Smooth muscle cell (in vitro differentiated cells): ENCODE measurements at regions not wholly inside any gene's neighbourhood (a gene's known extent, or its start where the extent isn't known, plus 50 kb on each side); places are given as distances from the start of the nearest gene placed in this dataset.
"Not testable (repeated sequence)": the region's sequence is repeated elsewhere in the genome, so short reads cannot be mapped to it uniquely, and the experiment has no call there.

Experiments used
- DNase-seq: peaks from one replicate; lab custom pipeline; 2025; ENCODE audit not compliant: unreplicated experiment; lab: John Stamatoyannopoulos, UW
- H2AFZ ChIP-seq: fragments of 200-600 bp; sonication (generic); 2 replicates; pipeline ENCODE4 v1.6.0; 2016; ENCODE audit warnings: antibody characterized with exemption, low read depth, mild to moderate bottlenecking
- H3F3A ChIP-seq: fragments of 200-600 bp; sonication (generic); 2 replicates; pipeline ENCODE4 v1.6.0; 2017; ENCODE audit warnings: antibody characterized with exemption, low read depth
- H3K27ac ChIP-seq: fragments of 200-600 bp; sonication (generic); 2 replicates; pipeline ENCODE4 v1.5.1; 2016; ENCODE audit warnings: low read depth, mild to moderate bottlenecking
- H3K27me3 ChIP-seq: fragments of 200-600 bp; sonication (generic); 2 replicates; pipeline ENCODE4 v1.6.1; 2016; ENCODE audit warnings: low read depth, mild to moderate bottlenecking
- H3K36me3 ChIP-seq: fragments of 200-600 bp; sonication (generic); 2 replicates; pipeline ENCODE4 v1.5.1; 2016; ENCODE audit warnings: low read depth
- H3K4me1 ChIP-seq: fragments of 200-600 bp; sonication (generic); 2 replicates; pipeline ENCODE4 v1.5.1; 2016; ENCODE audit warnings: low read depth
- H3K4me2 ChIP-seq: fragments of 200-600 bp; sonication (generic); 2 replicates; pipeline ENCODE4 v1.6.0; 2016; ENCODE audit warnings: mild to moderate bottlenecking
- H3K4me3 ChIP-seq: fragments of 200-600 bp; sonication (generic); 2 replicates; pipeline ENCODE4 v1.5.1; 2016; ENCODE audit warnings: mild to moderate bottlenecking
- H3K79me2 ChIP-seq: fragments of 200-600 bp; sonication (generic); 2 replicates; pipeline ENCODE4 v1.6.0; 2016; ENCODE audit warnings: low read depth, mild to moderate bottlenecking
- H3K9ac ChIP-seq: fragments of 200-600 bp; sonication (generic); 2 replicates; pipeline ENCODE4 v1.6.0; 2016; ENCODE audit warnings: low read depth
- H3K9me3 ChIP-seq: fragments of 200-600 bp; sonication (generic); replicated peaks from 2 replicates; pipeline ENCODE4 v1.5.1; 2016; ENCODE audit warnings: low read depth
- H4K20me1 ChIP-seq: fragments of 200-600 bp; sonication (generic); 2 replicates; pipeline ENCODE4 v1.6.0; 2016; ENCODE audit warnings: low read depth
- CTCF ChIP-seq: fragments of 200-600 bp; sonication (generic); IDR thresholded peaks from 2 replicates; pipeline ENCODE4 v1.5.1; 2017; ENCODE audit warnings: borderline replicate concordance, mild to moderate bottlenecking, antibody characterized with exemption; ENCODE audit not compliant: insufficient read depth, poor library complexity, severe bottlenecking
- WGBS: methylation state at CpG from one replicate; pipeline ENCODE4 v1.1.7; 2016; ENCODE audit warnings: low lambda C conversion rate; 5-methylcytosine and 5-hydroxymethylcytosine counted together

DNA sequence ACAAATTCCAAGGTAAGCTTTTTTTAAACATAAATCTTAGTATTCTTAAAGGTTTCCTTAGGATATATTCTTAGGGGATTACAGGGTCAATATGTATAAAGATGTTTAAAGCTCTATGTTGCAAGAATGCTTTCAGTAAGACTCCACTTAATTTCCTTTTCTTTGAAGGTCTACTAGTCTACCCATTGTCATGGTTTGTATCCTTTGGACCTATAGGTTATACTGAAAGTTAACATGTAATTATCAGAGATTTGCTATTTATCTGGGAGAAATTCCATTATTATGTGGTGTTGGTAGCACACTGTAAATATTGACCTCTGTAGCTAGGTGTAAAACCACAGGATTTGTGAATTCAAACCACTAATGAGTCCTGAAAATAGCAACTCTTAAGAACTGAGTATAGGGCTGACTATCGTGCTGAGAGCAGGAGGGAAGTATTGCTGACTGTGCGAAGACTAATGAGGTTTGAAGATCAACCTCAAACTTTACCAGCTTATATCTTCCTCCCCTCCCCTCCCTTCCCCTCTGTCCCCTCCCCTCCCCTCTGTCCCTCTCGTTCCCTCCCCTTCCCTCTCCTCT, 85.6 kb downstream of the GADD45G start:
- 43% methylated on average over 2 of the region's 3 CpGs for WGBS
- no peaks in the 10 kb centered on the region for H3K36me3 ChIP-seq
- H4K20me1 ChIP-seq: no peaks in the 10 kb centered on the region

GRCh38 chr9:89695441-89695891, 90.7 kb downstream of the GADD45G start:
- no peak for TF ChIP-seq CTCF
- Histone ChIP-seq H3K27ac (no peak overlapping the region), H3K4me1 (no peaks in the 10 kb centered on the region), H3K9me3 (no peaks in the 10 kb centered on the region), H4K20me1 (no peaks in the 10 kb centered on the region), H3F3A (no peaks in the 10 kb centered on the region), H3K9ac (no peak overlapping the region), H3K4me2 (no peak overlapping the region), H3K36me3 (no peaks in the 10 kb centered on the region), H3K4me3 (no peak overlapping the region), H3K79me2 (no peaks in the 10 kb centered on the region), H3K27me3 (no peaks in the 10 kb centered on the region), H2AFZ (no peak overlapping the region)
- DNase-seq: no peak
- 44% methylated on average over 5 of the region's 5 CpGs for WGBS

More for the DNA sequence above, 85.6 kb downstream of the GADD45G start:
- Histone ChIP-seq H2AFZ (no peak overlapping the region), H3K4me2 (no peak overlapping the region), H3K9me3 (no peaks in the 10 kb centered on the region), H3K27me3 (no peaks in the 10 kb centered on the region), H3K79me2 (no peaks in the 10 kb centered on the region), H3F3A (no peaks in the 10 kb centered on the region), H3K4me1 (no peaks in the 10 kb centered on the region), H3K9ac (no peak overlapping the region), H3K27ac (no peak overlapping the region), H3K4me3 (no peak overlapping the region)
- TF ChIP-seq CTCF: no peak
- DNase-seq: no peak

DNA sequence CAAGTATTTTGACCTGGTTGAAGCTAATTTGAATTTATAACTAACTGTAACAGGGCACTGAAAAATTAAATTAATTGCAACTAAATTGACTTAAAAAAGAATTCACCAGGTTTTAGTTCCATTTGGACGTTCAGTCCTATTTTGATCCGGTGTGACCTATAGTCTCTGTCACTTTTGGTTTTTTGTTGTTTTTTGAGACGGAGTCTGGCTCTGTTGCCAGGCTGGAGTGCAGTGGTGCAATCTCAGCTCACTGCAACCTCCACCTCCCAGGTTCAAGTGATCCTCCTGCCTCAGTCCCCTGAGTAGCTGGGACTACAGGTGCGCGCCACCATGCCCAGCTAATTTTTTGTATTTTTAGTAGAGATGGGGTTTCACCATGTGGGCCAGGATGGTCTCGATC, 91.2 kb downstream of the GADD45G start:
- not testable (repeated sequence) for H3K9me3 ChIP-seq, H3K79me2 ChIP-seq, H3K9ac ChIP-seq, H3K4me2 ChIP-seq, H3K27me3 ChIP-seq, H3K4me3 ChIP-seq, H3K4me1 ChIP-seq, H4K20me1 ChIP-seq, H2AFZ ChIP-seq, DNase-seq, H3F3A ChIP-seq, H3K27ac ChIP-seq, H3K36me3 ChIP-seq
- 93% methylated on average over 6 of the region's 6 CpGs for WGBS

DNA sequence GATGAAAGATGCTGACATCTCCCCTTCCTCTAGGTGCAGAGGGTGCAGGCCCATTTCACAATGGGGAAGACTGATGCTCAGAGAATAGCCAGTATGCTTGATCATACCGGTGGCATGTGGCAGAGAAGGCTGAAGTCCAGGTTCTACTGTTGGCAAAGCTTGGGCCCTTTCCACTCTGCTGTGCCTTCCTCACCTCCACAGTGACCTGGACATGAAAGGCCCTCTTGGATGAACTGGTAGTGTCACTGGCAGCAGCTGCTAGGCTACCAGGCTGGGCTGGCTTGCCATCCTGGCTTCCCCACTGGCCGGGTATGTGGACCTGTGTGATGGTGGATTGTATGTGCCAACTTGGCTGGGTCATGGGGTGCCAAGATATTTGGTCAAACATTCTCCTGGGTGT, 92.0 kb downstream of the GADD45G start:
- Histone ChIP-seq H3K4me3 (no peak overlapping the region), H3K9ac (no peak overlapping the region), H2AFZ (no peak overlapping the region), H3K4me1 (no peaks in the 10 kb centered on the region), H4K20me1 (no peaks in the 10 kb centered on the region), H3K79me2 (no peaks in the 10 kb centered on the region), H3F3A (no peaks in the 10 kb centered on the region), H3K27ac (no peak overlapping the region), H3K36me3 (no peaks in the 10 kb centered on the region), H3K4me2 (no peak overlapping the region), H3K9me3 (no peaks in the 10 kb centered on the region), H3K27me3 (no peaks in the 10 kb centered on the region)
- 94% methylated on average over 2 of the region's 2 CpGs for WGBS
- no peak for TF ChIP-seq CTCF
- no peak for DNase-seq
